Ectodermal cell (in vitro differentiated cells): ENCODE measurements at regions not wholly inside any gene's neighbourhood (a gene's known extent, or its start where the extent isn't known, plus 50 kb on each side); places are given as distances from the start of the nearest gene placed in this dataset.
"Not testable (repeated sequence)": the region's sequence is repeated elsewhere in the genome, so short reads cannot be mapped to it uniquely, and the experiment has no call there.

Experiments
- H3K27ac ChIP-seq: 2 replicates; pipeline ENCODE4 v1.7.0; 2013; ENCODE audit warnings: mild to moderate bottlenecking, low read depth, low read length; ENCODE audit not compliant: insufficient read depth, poor library complexity, severe bottlenecking
- H3K27me3 ChIP-seq: 2 replicates; pipeline ENCODE4 v1.7.0; 2013; ENCODE audit warnings: mild to moderate bottlenecking, low read length; ENCODE audit not compliant: insufficient read depth, control insufficient read depth, poor library complexity, severe bottlenecking
- H3K36me3 ChIP-seq: one replicate; pipeline ENCODE4 v1.7.0; 2013; ENCODE audit warnings: low read length; ENCODE audit not compliant: control insufficient read depth, insufficient read depth
- H3K4me1 ChIP-seq: one replicate; pipeline ENCODE4 v1.7.0; 2013; ENCODE audit warnings: low read length; ENCODE audit not compliant: control insufficient read depth, insufficient read depth
- H3K4me3 ChIP-seq: 2 replicates; pipeline ENCODE4 v1.7.0; 2013; ENCODE audit warnings: low read depth, low read length, control low read depth; ENCODE audit not compliant: insufficient read depth
- H3K9me3 ChIP-seq: 2 replicates; pipeline ENCODE4 v1.7.0; 2013; ENCODE audit warnings: mild to moderate bottlenecking, low read length, moderate library complexity; ENCODE audit not compliant: control insufficient read depth
- WGBS, 2 experiments: methylation state at CpG; one replicate each; pipeline ENCODE4 v1.1.7; 2013; ENCODE audit warnings: missing lambda C conversion rate in 2 of 2; 5-methylcytosine and 5-hydroxymethylcytosine counted together

GRCh38 chr4:127244515-127244914 is 388.2 kb upstream of the INTU start:
- Histone ChIP-seq H3K4me1 (no peaks in the 10 kb centered on the region), H3K36me3 (no peaks in the 10 kb centered on the region), H3K9me3 (no peaks in the 10 kb centered on the region), H3K27me3 (no peaks in the 10 kb centered on the region), H3K4me3 (no peak overlapping the region), H3K27ac (no peak overlapping the region)
- 96 to 97% methylated on average over 4 to 5 of the region's 5 CpGs for WGBS, 2 experiments

GRCh38 chr4:127246963-127247952 is 385.5 kb upstream of the INTU start:
- WGBS, 2 experiments = 91 to 94% methylated on average over 6 of the region's 6 CpGs
- Histone ChIP-seq H3K4me3 (no peak overlapping the region), H3K9me3 (no peaks in the 10 kb centered on the region), H3K4me1 (no peaks in the 10 kb centered on the region), H3K27ac (no peak overlapping the region), H3K36me3 (no peaks in the 10 kb centered on the region), H3K27me3 (no peaks in the 10 kb centered on the region)

GRCh38 chr4:127249066-127249766 is 383.5 kb upstream of the INTU start:
- no peaks in the 10 kb centered on the region for H3K4me1 ChIP-seq
- no peak overlapping the region for H3K27ac ChIP-seq
- 82 to 96% methylated on average over 2 of the region's 3 CpGs for WGBS, 2 experiments
- no peaks in the 10 kb centered on the region for H3K36me3 ChIP-seq
- H3K27me3 ChIP-seq = no peaks in the 10 kb centered on the region
- no peak overlapping the region for H3K4me3 ChIP-seq
- H3K9me3 ChIP-seq = no peaks in the 10 kb centered on the region

- 85 to 89% methylated on average over 1 to 2 of the region's 3 CpGs for WGBS, 2 experiments
- no peak overlapping the region for H3K27ac ChIP-seq
Observed at GRCh38 chr4:127249767-127250108, 383.0 kb upstream of the INTU start.

GRCh38 chr4:127250577-127250976 is 382.2 kb upstream of the INTU start:
- Histone ChIP-seq H3K27me3 (no peaks in the 10 kb centered on the region), H3K36me3 (no peaks in the 10 kb centered on the region), H3K4me3 (no peak overlapping the region), H3K27ac (no peak overlapping the region), H3K9me3 (no peaks in the 10 kb centered on the region), H3K4me1 (no peaks in the 10 kb centered on the region)
- 90 to 95% methylated on average over 5 of the region's 5 CpGs for WGBS, 2 experiments

More at GRCh38 chr4:127249767-127250108, 383.0 kb upstream of the INTU start:
- no peak overlapping the region for H3K4me3 ChIP-seq
- H3K9me3 ChIP-seq = no peaks in the 10 kb centered on the region
- no peaks in the 10 kb centered on the region for H3K27me3 ChIP-seq
- H3K4me1 ChIP-seq = no peaks in the 10 kb centered on the region
- no peaks in the 10 kb centered on the region for H3K36me3 ChIP-seq

GRCh38 chr4:127251423-127251822 is 381.3 kb upstream of the INTU start:
- H3K36me3 ChIP-seq = no peaks in the 10 kb centered on the region
- H3K9me3 ChIP-seq = no peaks in the 10 kb centered on the region
- H3K27me3 ChIP-seq = no peaks in the 10 kb centered on the region
- H3K4me1 ChIP-seq = no peaks in the 10 kb centered on the region
- no peak overlapping the region for H3K27ac ChIP-seq
- H3K4me3 ChIP-seq = no peak overlapping the region

- Histone ChIP-seq H3K27ac (no peak overlapping the region), H3K36me3 (no peaks in the 10 kb centered on the region), H3K4me3 (no peak overlapping the region), H3K9me3 (no peaks in the 10 kb centered on the region), H3K27me3 (no peaks in the 10 kb centered on the region), H3K4me1 (no peaks in the 10 kb centered on the region)
- WGBS, 2 experiments = 95 to 100% methylated on average over 2 to 4 of the region's 4 CpGs
Observed at GRCh38 chr4:127256500-127256899, 376.3 kb upstream of the INTU start.

GRCh38 chr4:127261476-127261875 is 371.3 kb upstream of the INTU start:
- 100% methylated on average over 1 of the region's 1 CpG; no CpG with 5 or more reads in 1 of the 2 experiments for WGBS, 2 experiments
- Histone ChIP-seq H3K4me1 (no peaks in the 10 kb centered on the region), H3K9me3 (no peaks in the 10 kb centered on the region), H3K27me3 (no peaks in the 10 kb centered on the region), H3K36me3 (no peaks in the 10 kb centered on the region), H3K4me3 (no peak overlapping the region), H3K27ac (no peak overlapping the region)

- Histone ChIP-seq H3K4me1 (no peaks in the 10 kb centered on the region), H3K27me3 (no peaks in the 10 kb centered on the region), H3K9me3 (no peaks in the 10 kb centered on the region), H3K36me3 (no peaks in the 10 kb centered on the region), H3K27ac (no peak overlapping the region), H3K4me3 (no peak overlapping the region)
- WGBS, 2 experiments = 100% methylated on average over 1 of the region's 1 CpG; no CpG with 5 or more reads in 1 of the 2 experiments
Observed at GRCh38 chr4:127268367-127268766, 364.4 kb upstream of the INTU start.

GRCh38 chr4:127277023-127277422 is 355.7 kb upstream of the INTU start:
- H3K9me3 ChIP-seq, H3K4me1 ChIP-seq, H3K27ac ChIP-seq, H3K27me3 ChIP-seq, H3K4me3 ChIP-seq, H3K36me3 ChIP-seq: not testable (repeated sequence)
- 91 to 93% methylated on average over 3 of the region's 3 CpGs for WGBS, 2 experiments
